A549 (cell line): ENCODE measurements at regions not wholly inside any gene's neighbourhood (a gene's known extent, or its start where the extent isn't known, plus 50 kb on each side); places are given as distances from the start of the nearest gene placed in this dataset.

ENCODE experiments used
- ATAC-seq, 2 experiments: fragments of 200-7000 bp in 1 of 2; fragments of >200 bp in 1 of 2; cut with Nextera tagmentation in 1 of 2; cut with Tn5 transposase in 1 of 2; 3 replicates each; pipeline versions ENCODE4 v1.8.0 to v1.9.1; 2018 to 2020; ENCODE audit warnings: mild to moderate bottlenecking in 1 of 2, moderate library complexity in 1 of 2
- CTCF ChIA-PET: fragments of 300-600 bp; sonication (Branson Sonifier 250); formaldehyde crosslinking; extraction: SDS; loops from one replicate; lab custom pipeline; 2021; ENCODE audit warnings: antibody characterized with exemption, inconsistent platforms; lab: Yijun Ruan, JAX
- POLR2A ChIA-PET: fragments of 350-600 bp; formaldehyde crosslinking; extraction: SDS; loops from one replicate; lab custom pipeline; 2021; ENCODE audit warnings: antibody characterized with exemption, inconsistent platforms; lab: Yijun Ruan, JAX
- DNase-seq, 2 experiments: peaks; one replicate each; pipeline versions ENCODE4 v3.0.0 to v3.0.0-alpha.2; 2011 to 2016; ENCODE audit warnings: low read depth in 1 of 2, low spot score in 1 of 2
- FAIRE-seq: peaks from 2 replicates; lab custom pipeline; 2011; peaks lifted over from hg19 to GRCh38; lab: Jason Lieb, UNC
- H3K27ac ChIP-seq, 2 experiments: fragments of >200 bp; sonication (Bioruptor Twin); formaldehyde crosslinking; 3 replicates each; pipeline ENCODE4 v1.5.1; 2016 to 2017
- H3K4me1 ChIP-seq: fragments of >200 bp; sonication (Bioruptor Twin); formaldehyde crosslinking; 3 replicates; pipeline ENCODE4 v1.6.1; 2016
- H3K4me2 ChIP-seq: fragments of >200 bp; sonication (Bioruptor Twin); formaldehyde crosslinking; 3 replicates; pipeline ENCODE4 v1.6.1; 2016
- H3K4me3 ChIP-seq: fragments of >200 bp; sonication (Bioruptor Twin); formaldehyde crosslinking; 3 replicates; pipeline ENCODE4 v1.5.1; 2016
- H3K9me3 ChIP-seq: fragments of >200 bp; sonication (Bioruptor Twin); formaldehyde crosslinking; 3 replicates; pipeline ENCODE4 v1.6.1; 2016
- BCL3 ChIP-seq: fragments of >200 bp; sonication (Bioruptor Twin); formaldehyde crosslinking; IDR thresholded peaks from 3 replicates; pipeline ENCODE4 v1.6.1; 2016
- CBX2 ChIP-seq: fragments of 200-600 bp; sonication (generic); IDR thresholded peaks from 2 replicates; pipeline ENCODE4 v1.6.1; 2016; ENCODE audit warnings: low read depth, mild to moderate bottlenecking, borderline replicate concordance
- CEBPB ChIP-seq, 2 experiments: fragments of >200 bp in 1 of 2; sonication (Bioruptor Twin) in 1 of 2; formaldehyde crosslinking in 1 of 2; IDR thresholded peaks; 2 replicates each; pipeline ENCODE4 v1.6.1; 2012 to 2016
- CTCF ChIP-seq: fragments of >200 bp; sonication (Bioruptor Twin); formaldehyde crosslinking; IDR thresholded peaks from 3 replicates; pipeline ENCODE4 v1.5.1; 2016
- FOSB ChIP-seq: fragments of 250-450 bp; sonication (Bioruptor Pico); IDR thresholded peaks from 2 replicates; pipeline ENCODE4 v1.5.0; 2020; ENCODE audit warnings: mild to moderate bottlenecking, moderate library complexity
- FOXS1 ChIP-seq: fragments of 250-450 bp; sonication (Bioruptor Pico); IDR thresholded peaks from 2 replicates; pipeline ENCODE4 v1.5.0; 2020; ENCODE audit warnings: mild to moderate bottlenecking, moderate library complexity
- HMGXB4 ChIP-seq: fragments of 250-450 bp; sonication (Bioruptor Pico); IDR thresholded peaks from 2 replicates; pipeline ENCODE4 v1.5.0; 2021; ENCODE audit warnings: mild to moderate bottlenecking, moderate library complexity, borderline replicate concordance
- HOXB5 ChIP-seq: fragments of 250-450 bp; sonication (Bioruptor Pico); IDR thresholded peaks from 2 replicates; pipeline ENCODE4 v1.5.0; 2020; ENCODE audit warnings: mild to moderate bottlenecking, moderate library complexity
- KDM1A ChIP-seq: fragments of 200-600 bp; sonication (generic); IDR thresholded peaks from 2 replicates; pipeline ENCODE4 v1.6.1; 2016; ENCODE audit warnings: low read depth, mild to moderate bottlenecking
- NPAS2 ChIP-seq: fragments of 250-450 bp; sonication (Bioruptor Pico); IDR thresholded peaks from 2 replicates; pipeline ENCODE4 v1.8.0; 2022; ENCODE audit warnings: mild to moderate bottlenecking, moderate library complexity, borderline replicate concordance
- PHF8 ChIP-seq: fragments of 200-600 bp; sonication (generic); IDR thresholded peaks from 2 replicates; pipeline ENCODE4 v1.6.1; 2016; ENCODE audit warnings: low read depth, mild to moderate bottlenecking, antibody characterized with exemption, moderate library complexity, borderline replicate concordance
- RCOR1 ChIP-seq: fragments of 150-350 bp; IDR thresholded peaks from 2 replicates; pipeline ENCODE4 v1.6.1; 2014; ENCODE audit warnings: antibody characterized with exemption, low read length, low read depth
- RFX5 ChIP-seq: fragments of 450-650 bp; IDR thresholded peaks from 2 replicates; pipeline ENCODE4 v1.7.1; 2014; ENCODE audit warnings: antibody characterized with exemption, mild to moderate bottlenecking, moderate library complexity
- SMC3 ChIP-seq: fragments of >200 bp; sonication (Bioruptor Twin); formaldehyde crosslinking; IDR thresholded peaks from 3 replicates; pipeline ENCODE4 v1.6.1; 2018; ENCODE audit warnings: inconsistent platforms
- USF2 ChIP-seq: fragments of 450-650 bp; IDR thresholded peaks from 2 replicates; pipeline ENCODE4 v1.6.1; 2014; ENCODE audit warnings: antibody characterized with exemption
- ZC3H11A ChIP-seq: fragments of 450-650 bp; IDR thresholded peaks from 2 replicates; pipeline ENCODE4 v1.6.1; 2014; ENCODE audit warnings: antibody characterized with exemption, mild to moderate bottlenecking
- WGBS: methylation state at CpG from one replicate; pipeline ENCODE4 v1.1.6; 2017; ENCODE audit errors: missing lambda C conversion rate; 5-methylcytosine and 5-hydroxymethylcytosine counted together
- TF ChIP-seq, protein P1 (sequence below): fragments of 250-450 bp; sonication (Bioruptor Pico); IDR thresholded peaks from 2 replicates; pipeline ENCODE4 v1.5.0; 2020; ENCODE audit warnings: low read depth, mild to moderate bottlenecking, moderate library complexity

DNA sequence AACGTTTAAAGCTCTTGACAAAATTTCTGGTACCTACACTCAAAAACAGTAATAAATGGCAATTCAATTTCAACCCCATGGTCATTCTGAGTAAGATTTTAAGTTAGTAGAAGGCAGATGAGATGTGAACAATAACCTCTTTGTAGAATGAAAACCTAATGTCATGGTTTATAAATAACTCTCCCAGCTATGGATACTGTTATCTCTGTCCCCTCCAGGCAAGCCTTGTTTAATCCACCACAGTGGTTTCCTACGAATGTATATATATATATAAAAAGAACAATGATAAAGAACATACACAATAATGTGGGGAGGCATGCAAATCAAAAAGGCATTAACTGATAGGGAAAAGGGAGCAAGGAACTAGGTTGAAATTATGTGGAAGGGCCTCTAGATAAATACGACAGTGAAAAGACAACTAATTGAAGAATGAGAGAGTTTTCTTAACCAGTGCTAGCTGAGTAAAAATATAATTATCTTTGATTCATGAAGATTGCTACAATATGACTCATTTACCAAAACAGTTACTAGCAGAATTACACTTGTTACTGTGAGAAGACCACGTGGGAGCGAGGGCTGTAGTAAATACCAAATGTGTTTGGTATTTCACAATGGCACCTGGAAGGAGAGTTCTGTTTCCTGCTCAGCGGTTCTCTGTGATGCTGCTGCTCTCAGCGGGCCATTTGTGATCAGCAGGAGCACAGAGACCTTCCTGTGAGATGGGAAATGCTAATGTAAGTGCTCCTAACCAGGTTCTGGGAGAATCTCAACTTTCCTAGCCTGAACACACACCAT lies 173.7 kb downstream of the MBOAT1 start:
- Histone ChIP-seq H3K9me3 (no peaks in the 10 kb centered on the region), H3K4me2 (no peak overlapping the region), H3K27ac (no peak overlapping the region), H3K4me1 (no peaks in the 10 kb centered on the region), H3K4me3 (no peak overlapping the region)
- DNase-seq (no peak), FAIRE-seq (no peak), ATAC-seq (no peak)
- 29% methylated on average over 7 of the region's 7 CpGs for WGBS
- ChIA-PET CTCF (interaction anchor here (1.6 kb wide), 1 partner anchor 9 kb away, joined by 4 read pairs; no protein-coding TSS in a partner anchor), POLR2A (no interaction called here)
- TF ChIP-seq KDM1A (no peak), HOXB5 (CRISPR knock-in tag) (no peak), BCL3 (no peak), ZC3H11A (no peak), PHF8 (no peak), FOSB (CRISPR knock-in tag) (no peak), CBX2 (no peak), NPAS2 (CRISPR knock-in tag) (no peak), SMC3 (no peak)
- TF ChIP-seq, protein P1, sequence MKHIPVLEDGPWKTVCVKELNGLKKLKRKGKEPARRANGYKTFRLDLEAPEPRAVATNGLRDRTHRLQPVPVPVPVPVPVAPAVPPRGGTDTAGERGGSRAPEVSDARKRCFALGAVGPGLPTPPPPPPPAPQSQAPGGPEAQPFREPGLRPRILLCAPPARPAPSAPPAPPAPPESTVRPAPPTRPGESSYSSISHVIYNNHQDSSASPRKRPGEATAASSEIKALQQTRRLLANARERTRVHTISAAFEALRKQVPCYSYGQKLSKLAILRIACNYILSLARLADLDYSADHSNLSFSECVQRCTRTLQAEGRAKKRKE (CRISPR knock-in tag) = no peak

DNA sequence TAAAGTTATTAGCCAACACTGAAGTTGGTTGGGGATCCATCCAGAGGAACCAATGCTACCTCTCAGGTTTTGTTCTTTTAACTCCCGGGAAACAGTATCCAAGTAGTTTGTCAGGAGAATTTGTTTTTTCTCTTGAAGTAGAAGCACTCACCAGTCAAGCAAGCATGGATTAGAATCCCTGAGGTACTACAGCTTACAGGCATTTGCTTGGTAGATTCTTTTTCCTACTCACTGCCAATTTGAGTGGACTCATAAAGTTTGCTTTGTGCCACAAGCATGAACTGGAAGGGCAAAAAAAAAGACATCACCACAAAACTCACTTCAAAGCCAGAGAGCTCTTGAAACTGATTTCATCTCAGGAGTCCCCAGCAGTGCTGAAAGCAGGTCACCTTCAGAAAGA lies 167.4 kb downstream of the MBOAT1 start:
- no peak overlapping the region for H3K4me3 ChIP-seq
- FAIRE-seq (no peak), DNase-seq (no peak), ATAC-seq (no peak)
- ChIA-PET CTCF (interaction anchor here (0.7 kb wide), 1 partner anchor 191 kb away, joined by 5 read pairs; no protein-coding TSS in a partner anchor), POLR2A (no interaction called here)
- H3K4me2 ChIP-seq = no peak overlapping the region
- H3K9me3 ChIP-seq = no peaks in the 10 kb centered on the region
- no peak for TF ChIP-seq FOXS1 (CRISPR knock-in tag)
- no peak for TF ChIP-seq CBX2
- no peak for TF ChIP-seq KDM1A
- TF ChIP-seq CEBPB (IDR thresholded peaks at IDR 0.05) = no peak
- TF ChIP-seq USF2 = no peak
- TF ChIP-seq RFX5 = no peak
- TF ChIP-seq RCOR1 = no peak
- no peak for TF ChIP-seq HMGXB4 (CRISPR knock-in tag)
- TF ChIP-seq CTCF = no peak
- H3K27ac ChIP-seq = no peak overlapping the region
- H3K4me1 ChIP-seq = no peaks in the 10 kb centered on the region
- WGBS = 0% methylated on average over 1 of the region's 1 CpG
